ENCODE measurements at regions not wholly inside any gene's neighbourhood (a gene's known extent, or its start where the extent isn't known, plus 50 kb on each side); places are given as distances from the start of the nearest gene placed in this dataset.

GRCh38 chr7:54810401-54810800 lies 51.4 kb upstream of the SEC61G start:
- Mint-ChIP-seq H3K4me3 (no peak overlapping the region), H3K4me1 (no peaks in the 10 kb centered on the region), H3K27ac (no peak overlapping the region), H3K36me3 (no peaks in the 10 kb centered on the region), H3K9me3 (peaks cover 3% of the 10 kb centered on the region)
- ATAC-seq, result no peak
- DNase-seq (ENCODE audit: low spot score in 2 of 2), result no peak

GRCh38 chr7:54811041-54811845 lies 52.2 kb upstream of the SEC61G start:
- H3K36me3 Mint-ChIP-seq, result no peaks in the 10 kb centered on the region
- DNase-seq (ENCODE audit: low spot score in 2 of 2), result no peak
- H3K9me3 Mint-ChIP-seq, result peaks cover 3% of the 10 kb centered on the region
- no peak overlapping the region for H3K4me3 Mint-ChIP-seq
- peak; percentile 60 for ATAC-seq
- H3K27ac Mint-ChIP-seq, result no peak overlapping the region
- H3K4me1 Mint-ChIP-seq, result no peaks in the 10 kb centered on the region

GRCh38 chr7:54811846-54812254 lies 52.8 kb upstream of the SEC61G start:
- H3K27ac Mint-ChIP-seq, result no peak overlapping the region
- no peaks in the 10 kb centered on the region for H3K36me3 Mint-ChIP-seq
- no peak for ATAC-seq
- peaks cover 3% of the 10 kb centered on the region for H3K9me3 Mint-ChIP-seq
- no peak overlapping the region for H3K4me3 Mint-ChIP-seq
- DNase-seq (ENCODE audit: low spot score in 2 of 2), result no peak
- H3K4me1 Mint-ChIP-seq, result no peaks in the 10 kb centered on the region

- DNase-seq (ENCODE audit: low spot score in 2 of 2), result no peak
- H3K4me3 Mint-ChIP-seq, result no peak overlapping the region
- peaks cover 3% of the 10 kb centered on the region for H3K9me3 Mint-ChIP-seq
- H3K4me1 Mint-ChIP-seq, result no peaks in the 10 kb centered on the region
- ATAC-seq, result no peak
- H3K27ac Mint-ChIP-seq, result no peak overlapping the region
- H3K36me3 Mint-ChIP-seq, result no peaks in the 10 kb centered on the region
These were observed 53.8 kb upstream of the SEC61G start for GRCh38 chr7:54812756-54813322.

- Mint-ChIP-seq H3K36me3 (no peaks in the 10 kb centered on the region), H3K4me3 (no peak overlapping the region), H3K27ac (no peak overlapping the region), H3K4me1 (no peaks in the 10 kb centered on the region), H3K9me3 (peaks cover 3% of the 10 kb centered on the region)
- DNase-seq (ENCODE audit: low spot score in 2 of 2) (no peak), ATAC-seq (no peak)
These were observed 54.4 kb upstream of the SEC61G start for GRCh38 chr7:54813398-54813797.

GRCh38 chr7:54814401-54814800 lies 55.4 kb upstream of the SEC61G start:
- H3K9me3 Mint-ChIP-seq, result no peaks in the 10 kb centered on the region
- ATAC-seq (no peak), DNase-seq (ENCODE audit: low spot score in 2 of 2) (no peak)
- no peaks in the 10 kb centered on the region for H3K36me3 Mint-ChIP-seq
- no peak overlapping the region for H3K27ac Mint-ChIP-seq
- no peak overlapping the region for H3K4me3 Mint-ChIP-seq
- no peaks in the 10 kb centered on the region for H3K4me1 Mint-ChIP-seq

- ATAC-seq (no peak), DNase-seq (ENCODE audit: low spot score in 2 of 2) (no peak)
- H3K9me3 Mint-ChIP-seq, result no peaks in the 10 kb centered on the region
- H3K27ac Mint-ChIP-seq, result no peak overlapping the region
- H3K4me3 Mint-ChIP-seq, result no peak overlapping the region
- H3K4me1 Mint-ChIP-seq, result no peaks in the 10 kb centered on the region
- H3K36me3 Mint-ChIP-seq, result no peaks in the 10 kb centered on the region
These were observed 58.1 kb upstream of the SEC61G start for GRCh38 chr7:54817152-54817551.

- H3K9me3 Mint-ChIP-seq, result no peaks in the 10 kb centered on the region
- no peaks in the 10 kb centered on the region for H3K4me1 Mint-ChIP-seq
- H3K4me3 Mint-ChIP-seq, result no peak overlapping the region
- DNase-seq (ENCODE audit: low spot score in 2 of 2) (no peak), ATAC-seq (no peak)
- no peaks in the 10 kb centered on the region for H3K36me3 Mint-ChIP-seq
- no peak overlapping the region for H3K27ac Mint-ChIP-seq
These were observed 64.8 kb upstream of the SEC61G start for GRCh38 chr7:54823776-54824175.

GRCh38 chr7:54824655-54825054 lies 65.6 kb upstream of the SEC61G start:
- no peak for ATAC-seq
- Mint-ChIP-seq H3K36me3 (no peaks in the 10 kb centered on the region), H3K4me3 (no peak overlapping the region), H3K27ac (no peak overlapping the region), H3K9me3 (no peaks in the 10 kb centered on the region), H3K4me1 (no peaks in the 10 kb centered on the region)
- no peak for DNase-seq (ENCODE audit: low spot score in 2 of 2)

- H3K36me3 Mint-ChIP-seq, result no peaks in the 10 kb centered on the region
- no peaks in the 10 kb centered on the region for H3K4me1 Mint-ChIP-seq
- no peak overlapping the region for H3K27ac Mint-ChIP-seq
- ATAC-seq (no peak), DNase-seq (ENCODE audit: low spot score in 2 of 2) (no peak)
- H3K4me3 Mint-ChIP-seq, result no peak overlapping the region
- H3K9me3 Mint-ChIP-seq, result no peaks in the 10 kb centered on the region
These were observed 66.4 kb upstream of the SEC61G start for GRCh38 chr7:54825368-54825767.

GRCh38 chr7:54827734-54828133 lies 68.7 kb upstream of the SEC61G start:
- ATAC-seq (no peak), DNase-seq (ENCODE audit: low spot score in 2 of 2) (no peak)
- H3K4me3 Mint-ChIP-seq, result no peak overlapping the region
- H3K27ac Mint-ChIP-seq, result no peak overlapping the region
- H3K9me3 Mint-ChIP-seq, result no peaks in the 10 kb centered on the region
- no peaks in the 10 kb centered on the region for H3K36me3 Mint-ChIP-seq
- no peaks in the 10 kb centered on the region for H3K4me1 Mint-ChIP-seq

- no peaks in the 10 kb centered on the region for H3K36me3 Mint-ChIP-seq
- H3K4me3 Mint-ChIP-seq, result no peak overlapping the region
- H3K9me3 Mint-ChIP-seq, result no peaks in the 10 kb centered on the region
- DNase-seq (ENCODE audit: low spot score in 2 of 2), result no peak
- H3K4me1 Mint-ChIP-seq, result no peaks in the 10 kb centered on the region
- H3K27ac Mint-ChIP-seq, result no peak overlapping the region
- ATAC-seq, result no peak
These were observed 72.1 kb upstream of the SEC61G start for GRCh38 chr7:54831046-54831643.

GRCh38 chr7:54831644-54832095 lies 72.7 kb upstream of the SEC61G start:
- Mint-ChIP-seq H3K9me3 (no peaks in the 10 kb centered on the region), H3K4me3 (no peak overlapping the region), H3K4me1 (no peaks in the 10 kb centered on the region), H3K36me3 (no peaks in the 10 kb centered on the region), H3K27ac (no peak overlapping the region)
- DNase-seq (ENCODE audit: low spot score in 2 of 2) (no peak), ATAC-seq (no peak)

GRCh38 chr7:54833001-54833467 lies 74.0 kb upstream of the SEC61G start:
- no peak overlapping the region for H3K4me3 Mint-ChIP-seq
- no peak overlapping the region for H3K27ac Mint-ChIP-seq
- H3K4me1 Mint-ChIP-seq, result no peaks in the 10 kb centered on the region
- DNase-seq (ENCODE audit: low spot score in 2 of 2) (no peak), ATAC-seq (no peak)
- no peaks in the 10 kb centered on the region for H3K9me3 Mint-ChIP-seq
- H3K36me3 Mint-ChIP-seq, result no peaks in the 10 kb centered on the region

- H3K36me3 Mint-ChIP-seq, result no peaks in the 10 kb centered on the region
- no peak overlapping the region for H3K4me3 Mint-ChIP-seq
- ATAC-seq (no peak), DNase-seq (ENCODE audit: low spot score in 2 of 2) (no peak)
- no peaks in the 10 kb centered on the region for H3K9me3 Mint-ChIP-seq
- H3K4me1 Mint-ChIP-seq, result no peaks in the 10 kb centered on the region
- H3K27ac Mint-ChIP-seq, result no peak overlapping the region
These were observed 78.2 kb upstream of the SEC61G start for GRCh38 chr7:54837168-54837567.

GRCh38 chr7:54837761-54838160 lies 78.8 kb upstream of the SEC61G start:
- Mint-ChIP-seq H3K4me3 (no peak overlapping the region), H3K27ac (no peak overlapping the region), H3K4me1 (no peaks in the 10 kb centered on the region), H3K9me3 (no peaks in the 10 kb centered on the region), H3K36me3 (no peaks in the 10 kb centered on the region)
- ATAC-seq, result no peak
- DNase-seq (ENCODE audit: low spot score in 2 of 2), result no peak

Data from stimulated activated effector memory CD8-positive, alpha-beta T cell treated with anti-CD3 and anti-CD28 coated beads, Interleukin-12 subunit alpha, Interleukin-12 subunit beta, amount 100 ng/mL, for 72 hours (primary cell).